Activated CD4-positive, alpha-beta T cell treated with anti-CD3 and anti-CD28 coated beads for 4 hours (primary cell): ENCODE measurements at regions not wholly inside any gene's neighbourhood (a gene's known extent, or its start where the extent isn't known, plus 50 kb on each side); places are given as distances from the start of the nearest gene placed in this dataset.

Source experiments
- DNase-seq, 2 donors: peaks; one replicate each; pipeline ENCODE4 v3.0.0-alpha.2; 2020

DNA sequence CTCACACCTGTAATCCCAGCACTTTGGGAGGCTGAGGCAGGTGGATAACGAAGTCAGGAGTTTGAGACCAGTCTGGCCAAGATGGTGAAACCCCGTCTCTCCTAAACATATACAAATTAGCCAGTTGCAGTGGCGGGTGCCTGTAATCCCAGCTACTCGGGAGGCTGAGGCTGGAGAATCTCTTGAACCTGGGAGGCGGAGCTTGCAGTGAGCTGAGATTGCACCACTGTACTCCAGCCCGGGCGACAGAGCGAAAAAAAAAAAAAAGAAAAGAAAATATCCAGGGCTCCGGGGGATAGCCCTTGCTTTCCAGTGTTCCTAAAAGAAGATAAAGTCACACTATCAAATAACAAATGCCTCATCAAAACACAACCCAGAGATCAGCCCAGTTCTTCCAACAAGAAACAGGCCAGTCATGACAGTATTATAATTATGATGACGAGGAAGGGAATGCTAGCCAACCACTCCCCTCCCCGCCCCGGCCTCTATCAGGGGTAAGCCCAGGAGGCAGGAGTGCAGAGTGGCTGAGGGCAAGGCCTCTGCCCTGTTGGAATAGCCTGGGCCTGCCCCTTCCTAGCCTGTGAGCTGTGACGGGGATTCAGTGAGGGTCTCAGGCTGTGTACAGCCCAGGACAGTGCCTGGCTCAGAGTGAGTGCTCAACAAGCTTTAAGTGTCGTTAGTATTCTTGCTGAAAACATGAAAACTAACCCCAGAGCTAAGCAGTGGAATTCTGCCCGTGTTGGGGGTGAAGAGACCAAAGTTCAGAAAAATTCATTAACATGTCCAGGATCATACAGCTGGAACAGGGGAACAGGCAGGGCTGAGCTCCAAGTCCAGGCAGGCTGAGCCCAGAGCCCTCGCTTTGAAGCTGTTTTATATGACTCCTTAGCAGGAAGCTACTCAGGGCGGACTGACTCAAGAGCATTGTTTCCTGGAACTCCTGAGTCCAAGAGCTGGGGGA lies 54.3 kb downstream of the FAM241B start:
- no peak for DNase-seq

GRCh38 chr10:69684981-69685353 lies 54.9 kb downstream of the FAM241B start:
- DNase-seq, result no peak

DNA sequence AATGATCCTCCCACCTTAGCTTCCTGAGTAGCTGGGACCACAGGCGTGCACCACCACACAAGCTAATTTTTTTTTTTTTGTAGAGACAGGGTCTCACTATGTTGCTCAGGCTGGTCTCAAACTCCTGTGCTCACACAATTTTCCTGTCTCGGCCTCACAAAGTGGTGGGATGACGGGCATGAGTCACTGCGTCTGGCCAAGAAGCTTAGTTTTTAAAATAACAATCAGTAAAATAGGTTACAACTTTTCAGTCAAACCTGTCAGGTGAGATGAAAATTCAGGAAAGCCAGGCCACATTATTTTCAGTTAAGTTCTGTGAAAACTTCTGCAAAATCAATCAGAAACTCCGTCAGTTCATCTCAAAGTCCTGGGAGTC lies 55.4 kb downstream of the FAM241B start:
- no peak for DNase-seq

DNA sequence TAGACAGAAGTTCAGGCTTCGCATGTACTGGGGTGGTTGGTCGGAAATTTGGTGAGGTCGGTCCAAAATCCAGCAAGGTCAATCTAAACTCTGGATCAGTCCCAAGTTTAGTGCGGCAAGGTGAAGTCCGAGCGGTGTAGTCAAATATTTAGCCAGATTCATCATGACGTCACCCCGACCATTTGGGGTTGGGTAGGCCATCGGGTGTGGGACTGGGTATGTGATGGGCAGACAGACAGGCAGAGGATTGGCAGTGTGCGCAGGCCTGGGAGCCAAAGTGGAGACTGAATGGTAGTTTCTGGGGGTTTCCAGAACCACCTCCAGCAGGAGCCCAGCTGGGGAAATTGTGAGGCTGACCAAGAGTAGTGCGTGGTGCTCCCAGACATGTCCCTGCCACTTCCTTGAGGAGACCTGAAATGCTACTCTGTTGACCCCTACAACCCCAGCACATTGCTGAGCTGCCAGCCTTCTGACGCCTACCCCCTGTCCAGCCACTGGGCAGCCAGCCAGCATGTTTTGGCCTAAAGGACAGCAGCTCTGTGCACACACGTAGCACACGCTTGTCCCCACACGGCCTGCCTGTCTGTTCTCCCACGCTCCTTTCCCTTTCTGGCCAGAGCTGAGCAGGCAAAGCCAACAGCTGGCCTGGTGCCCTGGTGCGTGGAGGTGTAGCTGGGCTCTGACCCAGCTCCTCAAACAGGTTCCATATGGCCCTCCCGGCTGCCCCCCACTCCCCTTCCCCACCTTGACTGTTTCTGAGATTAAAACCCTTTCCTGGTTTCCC lies 55.9 kb downstream of the FAM241B start:
- DNase-seq, result no peak

DNA sequence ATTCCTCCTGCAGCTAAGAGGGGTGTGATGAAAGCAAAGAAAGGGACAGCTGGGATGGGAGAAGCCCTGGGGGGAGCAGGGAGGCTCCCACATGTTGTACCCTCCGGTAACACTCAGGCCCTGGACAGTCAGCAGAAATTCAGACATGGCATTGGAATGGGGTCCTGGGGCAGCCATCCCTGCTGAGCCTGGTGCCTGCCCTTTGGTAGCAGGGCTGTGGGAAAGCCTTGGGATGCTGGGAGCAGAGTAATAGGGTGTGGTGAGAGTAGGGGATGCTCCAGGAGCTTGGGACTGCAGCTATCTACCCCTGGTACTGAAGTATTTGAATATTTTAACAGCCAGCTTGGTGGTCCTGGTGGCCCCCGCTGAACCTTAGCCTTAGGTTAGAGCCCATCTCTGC lies 56.8 kb downstream of the FAM241B start:
- DNase-seq, result no peak

DNA sequence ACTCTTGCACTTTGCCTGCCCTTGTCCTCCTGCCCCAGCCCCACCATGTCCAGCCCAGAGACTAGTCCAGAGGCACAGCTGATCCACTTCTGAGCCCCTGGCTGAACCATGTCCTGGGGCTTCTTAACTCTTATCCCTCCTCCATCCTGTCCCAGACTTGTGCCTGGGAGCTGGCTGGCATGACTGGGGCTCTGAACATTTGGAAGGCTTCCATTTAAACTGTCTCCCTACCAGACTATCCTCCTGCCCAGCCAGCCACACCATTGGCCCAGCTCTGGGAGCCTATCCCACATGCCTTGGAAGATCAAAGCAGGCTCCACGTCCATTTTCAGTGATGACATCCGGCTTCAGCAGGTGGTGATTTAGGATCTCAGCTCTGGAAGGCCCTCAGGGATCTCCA lies 57.4 kb downstream of the FAM241B start:
- no peak for DNase-seq

GRCh38 chr10:69692267-69692666 lies 62.2 kb downstream of the FAM241B start:
- DNase-seq, result no peak

DNA sequence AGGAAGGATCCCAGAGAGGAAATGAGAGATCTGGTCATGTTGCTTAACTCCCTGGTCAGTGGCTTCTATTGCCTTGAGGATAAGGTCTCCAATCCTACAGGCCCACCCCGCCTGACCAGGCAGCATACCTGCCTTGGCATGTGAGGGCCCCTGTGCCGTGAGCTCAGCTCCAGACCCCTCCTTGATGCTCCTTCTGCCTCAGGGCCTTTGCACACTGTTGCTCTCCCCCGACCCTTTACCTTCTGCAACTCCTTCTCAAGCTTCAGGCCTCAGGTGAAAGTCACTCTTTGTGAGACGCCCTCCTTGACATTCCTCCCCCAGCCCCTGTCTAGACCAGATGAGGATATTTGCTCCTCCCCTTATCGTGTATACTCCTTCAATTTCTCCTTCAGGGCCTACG lies 62.8 kb downstream of the FAM241B start:
- no peak for DNase-seq

- no peak for DNase-seq
These were observed 63.8 kb downstream of the FAM241B start for GRCh38 chr10:69693886-69694285.

- DNase-seq, result no peak
These were observed 66.2 kb downstream of the FAM241B start for GRCh38 chr10:69696073-69696731.

DNA sequence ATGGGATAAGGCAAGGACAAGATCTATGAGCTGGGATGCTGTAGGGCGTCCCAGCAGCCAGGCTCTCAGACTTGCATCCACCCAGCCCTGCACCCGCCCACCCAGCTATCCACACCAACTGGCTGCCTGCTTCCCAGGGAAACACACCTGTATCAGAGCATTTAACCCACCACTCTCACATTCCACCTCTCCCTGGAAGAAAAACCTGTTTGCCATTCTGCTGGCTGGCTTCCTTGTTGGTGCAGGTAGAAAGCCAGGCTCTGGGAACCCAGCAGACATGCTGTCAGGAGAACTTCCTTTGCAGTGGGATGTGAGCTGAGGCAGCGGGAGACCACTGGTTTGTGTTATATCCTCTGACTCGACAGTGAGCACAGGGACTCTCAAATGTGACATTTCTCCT lies 67.0 kb downstream of the FAM241B start:
- no peak for DNase-seq

DNA sequence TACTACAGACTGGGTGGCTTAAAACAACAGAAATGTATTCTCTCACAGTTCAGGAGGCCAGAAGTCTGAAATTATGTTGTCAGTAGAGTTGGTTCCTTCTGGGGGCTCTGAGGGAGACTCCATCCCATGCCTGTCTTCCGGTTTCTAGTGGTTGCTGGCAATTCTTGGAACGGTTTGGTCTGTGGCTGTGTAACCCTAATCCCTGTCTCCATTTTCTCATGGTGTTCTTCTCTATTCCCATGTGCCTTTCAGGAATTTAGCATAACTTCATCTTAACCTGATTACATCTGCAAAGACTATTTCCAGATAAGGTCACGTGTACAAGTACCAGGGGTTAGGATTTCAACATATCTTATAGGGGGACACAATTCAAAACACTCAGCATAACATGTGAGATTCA lies 73.2 kb downstream of the FAM241B start:
- DNase-seq, result no peak

GRCh38 chr10:69703766-69704630 lies 74.0 kb downstream of the FAM241B start:
- DNase-seq, result no peak

DNA sequence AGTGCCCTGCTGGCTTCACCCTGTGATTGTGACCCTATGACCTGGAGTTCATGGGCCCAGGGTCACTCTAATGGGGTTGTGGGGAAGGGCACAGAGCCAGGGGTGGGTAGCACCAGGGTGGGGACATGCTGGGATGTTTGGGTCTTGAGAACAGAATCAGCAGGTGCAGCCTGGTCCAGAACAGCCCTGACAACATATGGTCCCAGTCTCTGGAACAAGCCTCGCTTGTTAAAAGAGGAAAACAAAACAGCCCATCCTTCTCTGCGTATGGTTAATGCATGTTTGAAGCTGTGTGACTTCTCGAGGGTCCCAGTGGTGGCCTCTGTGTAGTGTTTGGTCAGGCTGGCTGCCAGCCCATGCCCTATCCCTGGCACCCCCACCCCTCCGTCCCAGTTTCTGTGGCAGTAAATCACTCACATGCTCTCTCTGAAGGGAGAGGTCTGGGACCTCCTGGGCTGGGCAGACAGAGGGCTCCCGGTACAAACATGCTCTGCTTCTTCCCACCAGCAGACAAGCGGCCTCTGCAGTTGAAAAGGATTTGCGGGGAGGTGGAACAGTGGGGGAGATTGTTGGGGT lies 79.4 kb downstream of the FAM241B start:
- DNase-seq, result no peak

GRCh38 chr10:69710008-69710888 lies 80.2 kb downstream of the FAM241B start:
- no peak for DNase-seq

- DNase-seq, result no peak
These were observed 82.3 kb downstream of the FAM241B start for GRCh38 chr10:69712342-69712741.

DNA sequence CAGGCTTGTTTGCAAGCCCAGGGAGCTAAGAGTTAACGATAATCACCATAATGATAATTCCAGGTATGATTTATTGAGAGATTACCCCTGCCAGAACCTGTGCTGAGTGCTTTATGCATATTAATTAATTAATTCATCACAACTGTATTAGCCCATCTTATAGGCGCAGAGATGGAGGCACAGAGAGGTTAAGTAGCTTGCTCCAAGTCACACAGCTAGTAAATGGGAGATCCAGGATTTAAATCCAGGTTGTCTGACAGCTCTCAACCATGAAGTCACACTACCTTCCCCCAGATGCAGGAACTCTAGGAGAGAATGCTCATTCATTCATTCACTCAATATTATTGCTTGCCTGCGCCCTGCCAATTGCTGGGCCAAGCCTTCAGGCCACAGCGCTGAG lies 84.5 kb downstream of the FAM241B start:
- DNase-seq, result no peak

GRCh38 chr10:69715156-69715898 lies 85.3 kb downstream of the FAM241B start:
- DNase-seq, result no peak

DNA sequence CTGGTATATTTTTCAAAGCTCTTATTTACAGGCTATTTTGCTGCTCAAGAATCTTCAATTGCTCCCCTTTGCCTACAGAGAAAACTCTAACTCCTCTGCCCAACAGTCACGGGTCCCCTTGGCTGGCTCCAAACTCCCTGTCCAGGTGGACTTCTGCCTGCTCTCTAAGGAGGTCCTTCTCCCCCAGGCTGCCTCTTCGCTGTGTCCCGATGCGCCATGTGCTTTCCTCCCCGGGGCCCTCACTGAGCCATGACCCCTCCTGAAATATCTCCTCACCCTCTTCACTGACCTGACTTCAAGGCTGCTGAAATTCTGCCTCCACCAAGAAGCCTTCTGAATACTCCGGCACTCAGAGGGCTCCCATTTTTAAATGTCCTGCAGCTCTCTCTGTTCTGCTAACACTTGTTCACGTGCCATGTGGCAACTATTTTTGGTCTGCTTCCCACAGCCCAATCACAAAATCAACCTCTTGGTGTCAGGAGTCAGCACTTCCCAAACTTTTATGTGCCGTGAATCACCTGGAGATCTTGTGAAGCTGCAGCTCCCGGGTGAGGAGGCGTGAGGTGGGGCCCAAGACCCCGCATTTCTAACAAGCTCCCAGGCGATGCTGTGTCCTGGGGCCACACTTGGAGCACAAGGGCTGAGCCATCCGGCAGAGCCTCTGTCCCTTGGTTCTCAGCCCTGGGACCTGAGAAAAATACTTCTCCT lies 85.7 kb upstream of the COL13A1 start:
- no peak for DNase-seq
